ENCODE measurements at regions not wholly inside any gene's neighbourhood (a gene's known extent, or its start where the extent isn't known, plus 50 kb on each side); places are given as distances from the start of the nearest gene placed in this dataset.

- TF ChIP-seq GATA3 (IDR thresholded peaks at IDR 0.05; ENCODE audit: low read depth, low read length), result no peak
- TF ChIP-seq GATA2 (IDR thresholded peaks at IDR 0.05; ENCODE audit: low read depth, low read length), result no peak
Observed at GRCh38 chr12:31228811-31229792, 96.8 kb downstream of the SINHCAF start.

Data from SH-SY5Y (cell line).